IMR-90 (cell line): ENCODE measurements at regions not wholly inside any gene's neighbourhood (a gene's known extent, or its start where the extent isn't known, plus 50 kb on each side); places are given as distances from the start of the nearest gene placed in this dataset.

Experiments
- ATAC-seq: fragments of 200-7000 bp; cut with Tn5 transposase; 2 replicates; pipeline ENCODE4 v1.9.1; 2020; ENCODE audit warnings: low read depth, mild to moderate bottlenecking, moderate library complexity
- BruUV-seq: library from RNA; stranded (reverse); fragments of 400-500 nt; replicated peaks from 2 replicates; lab custom pipeline; 2021; lab: Mats Ljungman, UMichigan
- CTCF ChIA-PET: fragments of 300-600 bp; formaldehyde crosslinking; extraction: SDS; loops from one replicate; lab custom pipeline; 2021; ENCODE audit warnings: antibody characterized with exemption; lab: Yijun Ruan, JAX
- POLR2A ChIA-PET: fragments of 300-600 bp; sonication (Branson Sonifier 250); formaldehyde crosslinking; loops from one replicate; lab custom pipeline; 2022; ENCODE audit warnings: antibody characterized with exemption; ENCODE audit not compliant: unreplicated experiment; lab: Charles Lee
- DNase-seq: peaks from one replicate; pipeline ENCODE4 v3.0.0; 2013
- H2AFZ ChIP-seq: replicated peaks from 2 replicates; pipeline ENCODE3; 2013; ENCODE audit warnings: low read length, mild to moderate bottlenecking; ENCODE audit not compliant: poor library complexity
- H2AK5ac ChIP-seq: 2 replicates; pipeline ENCODE4 v1.6.1; 2013; ENCODE audit warnings: low read depth, low read length, inconsistent platforms
- H2AK9ac ChIP-seq: replicated peaks from 2 replicates; pipeline ENCODE3; 2013; ENCODE audit warnings: mild to moderate bottlenecking, low read depth, low read length, moderate library complexity; ENCODE audit not compliant: poor library complexity
- H2BK120ac ChIP-seq: 2 replicates; pipeline ENCODE4 v1.6.1; 2013; ENCODE audit warnings: low read depth, low read length, inconsistent platforms
- H2BK15ac ChIP-seq: 3 replicates; pipeline ENCODE4 v1.6.1; 2013; ENCODE audit warnings: low read depth, low read length, inconsistent platforms
- H2BK20ac ChIP-seq: 2 replicates; pipeline ENCODE4 v1.6.1; 2013; ENCODE audit warnings: low read depth, mild to moderate bottlenecking, inconsistent platforms, low read length, moderate library complexity
- H2BK5ac ChIP-seq: 2 replicates; pipeline ENCODE4 v1.6.1; 2013; ENCODE audit warnings: mild to moderate bottlenecking, low read depth, low read length, inconsistent platforms; ENCODE audit not compliant: poor library complexity, severe bottlenecking
- H3K14ac ChIP-seq: replicated peaks from 2 replicates; pipeline ENCODE4 v1.6.1; 2013; ENCODE audit warnings: low read depth, low read length, inconsistent platforms
- H3K18ac ChIP-seq: 2 replicates; pipeline ENCODE4 v1.6.1; 2013; ENCODE audit warnings: low read depth, low read length, control low read depth
- H3K23ac ChIP-seq: 2 replicates; pipeline ENCODE4 v1.6.1; 2013; ENCODE audit warnings: low read depth, low read length, inconsistent platforms
- H3K27ac ChIP-seq: 2 replicates; pipeline ENCODE4 v1.5.1; 2013; ENCODE audit warnings: mild to moderate bottlenecking, control low read depth, low read length; ENCODE audit not compliant: insufficient read depth
- H3K27me3 ChIP-seq: 2 replicates; pipeline ENCODE4 v1.6.1; 2013; ENCODE audit warnings: low read length; ENCODE audit not compliant: control insufficient read depth, insufficient read depth
- H3K36me3 ChIP-seq: 2 replicates; pipeline ENCODE4 v1.6.1; 2013; ENCODE audit warnings: low read length, mixed read lengths; ENCODE audit not compliant: control insufficient read depth, insufficient read depth
- H3K4ac ChIP-seq: 2 replicates; pipeline ENCODE4 v1.6.1; 2013; ENCODE audit warnings: low read depth, low read length, inconsistent platforms
- H3K4me1 ChIP-seq: 2 replicates; pipeline ENCODE4 v1.6.1; 2013; ENCODE audit warnings: low read length, mixed read lengths; ENCODE audit not compliant: control insufficient read depth, insufficient read depth
- H3K4me2 ChIP-seq: 2 replicates; pipeline ENCODE4 v1.6.1; 2013; ENCODE audit warnings: low read depth, mild to moderate bottlenecking, control low read depth, low read length, moderate library complexity
- H3K4me3 ChIP-seq: 2 replicates; pipeline ENCODE4 v1.5.1; 2013; ENCODE audit warnings: low read depth, mild to moderate bottlenecking, control low read depth, low read length, moderate library complexity; ENCODE audit not compliant: insufficient read depth
- H3K56ac ChIP-seq: 2 replicates; pipeline ENCODE4 v1.6.1; 2013; ENCODE audit warnings: low read length, inconsistent platforms; ENCODE audit not compliant: insufficient read depth; ENCODE audit errors: extremely low read depth
- H3K79me1 ChIP-seq, 2 experiments: 2 replicates each; pipeline ENCODE4 v1.6.1; 2013; ENCODE audit warnings: low read length in 2 of 2, inconsistent platforms in 1 of 2, low read depth in 1 of 2
- H3K9ac ChIP-seq: 2 replicates; pipeline ENCODE4 v1.6.1; 2013; ENCODE audit warnings: low read depth, low read length, control low read depth
- H3K9me1 ChIP-seq: 2 replicates; pipeline ENCODE4 v1.6.1; 2013; ENCODE audit warnings: low read length, inconsistent platforms; ENCODE audit not compliant: insufficient read depth
- H3K9me3 ChIP-seq: 2 replicates; pipeline ENCODE4 v1.6.1; 2013; ENCODE audit warnings: low read length; ENCODE audit not compliant: control insufficient read depth, insufficient read depth
- H4K20me1 ChIP-seq: 2 replicates; pipeline ENCODE4 v1.6.1; 2013; ENCODE audit warnings: low read length, inconsistent platforms; ENCODE audit not compliant: insufficient read depth
- H4K5ac ChIP-seq: 2 replicates; pipeline ENCODE4 v1.6.1; 2013; ENCODE audit warnings: mild to moderate bottlenecking, low read depth, low read length, control low read depth
- H4K8ac ChIP-seq, 2 experiments: 2 replicates each; pipeline ENCODE4 v1.6.1; 2013; ENCODE audit warnings: low read depth in 2 of 2, low read length in 2 of 2, control low read depth in 1 of 2, inconsistent platforms in 1 of 2
- H4K91ac ChIP-seq: 2 replicates; pipeline ENCODE4 v1.6.1; 2013; ENCODE audit warnings: low read depth, low read length, inconsistent platforms; ENCODE audit not compliant: insufficient read depth
- CEBPB ChIP-seq: IDR thresholded peaks from 2 replicates; pipeline ENCODE4 v1.6.1; 2012; ENCODE audit warnings: low read depth, low read length, improper control_type of control experiment
- CTCF ChIP-seq: conservative IDR thresholded peaks from 2 replicates; pipeline ENCODE4 v1.5.1; 2012; ENCODE audit warnings: mild to moderate bottlenecking, low read depth, low read length, improper control_type of control experiment
- ELK1 ChIP-seq: fragments of 150-350 bp; IDR thresholded peaks from 2 replicates; pipeline ENCODE4 v1.6.1; 2016; ENCODE audit warnings: low read depth, mild to moderate bottlenecking, low read length, moderate library complexity, borderline replicate concordance
- FOS ChIP-seq: fragments of 150-350 bp; IDR thresholded peaks from 2 replicates; pipeline ENCODE4 v1.6.1; 2016; ENCODE audit warnings: low read depth, low read length
- MAZ ChIP-seq: IDR thresholded peaks from 2 replicates; pipeline ENCODE4 v1.6.1; 2012; ENCODE audit warnings: low read depth, mild to moderate bottlenecking, low read length, improper control_type of control experiment, moderate library complexity, borderline replicate concordance
- MXI1 ChIP-seq: IDR thresholded peaks from 2 replicates; pipeline ENCODE4 v1.6.1; 2012; ENCODE audit warnings: low read depth, mild to moderate bottlenecking, low read length, moderate library complexity, borderline replicate concordance
- NFE2L2 ChIP-seq: fragments of 150-350 bp; IDR thresholded peaks from 2 replicates; pipeline ENCODE4 v1.6.1; 2016; ENCODE audit warnings: low read depth, mild to moderate bottlenecking, low read length
- POLR2A ChIP-seq: IDR thresholded peaks from 2 replicates; pipeline ENCODE4 v1.6.1; 2012; ENCODE audit warnings: mild to moderate bottlenecking, low read depth, low read length
- RAD21 ChIP-seq: IDR thresholded peaks from 2 replicates; pipeline ENCODE4 v1.6.1; 2012; ENCODE audit warnings: low read length, improper control_type of control experiment
- RCOR1 ChIP-seq: IDR thresholded peaks from 2 replicates; pipeline ENCODE4 v1.6.1; 2012; ENCODE audit warnings: mild to moderate bottlenecking, low read length, improper control_type of control experiment; ENCODE audit not compliant: insufficient replicate concordance
- RFX5 ChIP-seq: IDR thresholded peaks from 2 replicates; pipeline ENCODE4 v1.8.0; 2012; ENCODE audit warnings: low read depth, mild to moderate bottlenecking, low read length, moderate library complexity
- USF2 ChIP-seq: fragments of 150-350 bp; IDR thresholded peaks from 2 replicates; pipeline ENCODE4 v1.6.1; 2017; ENCODE audit warnings: mild to moderate bottlenecking, antibody characterized with exemption, low read length, low read depth
- WGBS, 2 experiments: methylation state at CpG; one replicate each; pipeline versions ENCODE4 v1.1.5 to v1.1.7; 2013; ENCODE audit warnings: missing lambda C conversion rate in 2 of 2; ENCODE audit not compliant: insufficient read length in 1 of 2; ENCODE audit errors: extremely low coverage in 2 of 2; 5-methylcytosine and 5-hydroxymethylcytosine counted together
- dilution Hi-C: fragments of 300-500 bp; cut with HindIII; formaldehyde crosslinking; loops from one replicate; pipeline ENCODE4 v1.14.3; 2018; ENCODE audit warnings: low sequenced_read_pairs; ENCODE audit not compliant: unreplicated experiment
- in situ Hi-C: fragments of 300-500 bp; cut with MboI; formaldehyde crosslinking; loops from 3 replicates; pipeline ENCODE4 v1.14.3; 2019; ENCODE audit warnings: low sequenced_read_pairs, inconsistent platforms, mixed read lengths
- intact Hi-C: fragments of 100-400 bp; cut with micrococcal nuclease; formaldehyde crosslinking; loops from 2 replicates; pipeline ENCODE4 v1.10.0; 2022

GRCh38 chr4:146105464-146105863 lies 70.1 kb upstream of the LSM6 start:
- Histone ChIP-seq H3K4me2 (no peak overlapping the region), H3K27ac (no peak overlapping the region), H4K5ac (no peak overlapping the region), H2AK5ac (no peak overlapping the region), H3K18ac (no peak overlapping the region), H3K4me1 (no peaks in the 10 kb centered on the region), H3K9me3 (no peaks in the 10 kb centered on the region), H2BK120ac (no peak overlapping the region), H2AFZ (no peak overlapping the region), H3K56ac (no peak overlapping the region), H2AK9ac (no peak overlapping the region), H3K27me3 (peaks cover 2% of the 10 kb centered on the region; the same call in 1 of the 2 replicates), H3K4ac (no peak overlapping the region), H3K23ac (no peak overlapping the region), H3K36me3 (no peaks in the 10 kb centered on the region), H4K20me1 (no peaks in the 10 kb centered on the region), H3K79me1 (no peaks in the 10 kb centered on the region), H3K14ac (no peak overlapping the region), H3K9me1 (no peaks in the 10 kb centered on the region), H2BK20ac (no peak overlapping the region), H4K91ac (no peak overlapping the region), H3K4me3 (no peak overlapping the region), H4K8ac (no peak overlapping the region), H2BK5ac (no peak overlapping the region), H3K9ac (no peak overlapping the region), H2BK15ac (no peak overlapping the region)
- intact Hi-C loops (loop anchor here (10.0 kb wide), 1 partner anchor 989 kb away; no protein-coding TSS in a partner anchor), dilution Hi-C loops (no loop called here), in situ Hi-C loops (no loop called here)
- TF ChIP-seq RCOR1 (no peak), MXI1 (no peak), NFE2L2 (no peak), CTCF (no peak), MAZ (no peak), ELK1 (no peak), POLR2A (no peak), USF2 (no peak), RAD21 (no peak), FOS (no peak), CEBPB (no peak), RFX5 (no peak)
- no TSS peak for BruUV-seq
- ChIA-PET CTCF (no interaction called here), POLR2A (no interaction called here)
- no peak for ATAC-seq
- no peak for DNase-seq
- no CpG with 5 or more reads among the region's 1 CpG for WGBS, 2 experiments
